Hepatocyte (in vitro differentiated cells): ENCODE measurements at regions not wholly inside any gene's neighbourhood (a gene's known extent, or its start where the extent isn't known, plus 50 kb on each side); places are given as distances from the start of the nearest gene placed in this dataset.

Source experiments
- DNase-seq: peaks from one replicate; pipeline ENCODE4 v3.0.0-alpha.2; 2016; ENCODE audit warnings: low spot score
- H2AFZ ChIP-seq: fragments of 200-600 bp; sonication (generic); 2 replicates; pipeline ENCODE4 v1.6.0; 2016; ENCODE audit warnings: antibody characterized with exemption, mild to moderate bottlenecking
- H3K27ac ChIP-seq: fragments of 200-600 bp; sonication (generic); 2 replicates; pipeline ENCODE4 v1.5.1; 2016; ENCODE audit warnings: mild to moderate bottlenecking
- H3K27me3 ChIP-seq: fragments of 200-600 bp; sonication (generic); 2 replicates; pipeline ENCODE4 v1.6.1; 2016
- H3K36me3 ChIP-seq: fragments of 200-600 bp; sonication (generic); replicated peaks from 2 replicates; pipeline ENCODE4 v1.5.1; 2016; ENCODE audit warnings: low read depth; ENCODE audit not compliant: insufficient read depth
- H3K4me1 ChIP-seq: fragments of 200-600 bp; sonication (generic); 2 replicates; pipeline ENCODE4 v1.5.1; 2016; ENCODE audit warnings: mild to moderate bottlenecking, moderate library complexity; ENCODE audit not compliant: insufficient read depth
- H3K4me2 ChIP-seq: fragments of 200-600 bp; sonication (generic); 2 replicates; pipeline ENCODE4 v1.6.0; 2016
- H3K4me3 ChIP-seq: fragments of 200-600 bp; sonication (generic); 2 replicates; pipeline ENCODE4 v1.5.1; 2016; ENCODE audit warnings: mild to moderate bottlenecking
- H3K79me2 ChIP-seq: fragments of 200-600 bp; sonication (generic); 2 replicates; pipeline ENCODE4 v1.6.0; 2017; ENCODE audit warnings: mild to moderate bottlenecking
- H3K9me2 ChIP-seq: fragments of 200-600 bp; sonication (generic); replicated peaks from 2 replicates; pipeline ENCODE4 v1.6.0; 2017; ENCODE audit warnings: mild to moderate bottlenecking; ENCODE audit not compliant: insufficient read depth
- H3K9me3 ChIP-seq: fragments of 200-600 bp; sonication (generic); 2 replicates; pipeline ENCODE4 v1.5.1; 2016; ENCODE audit warnings: low read depth, mild to moderate bottlenecking
- H4K20me1 ChIP-seq: fragments of 200-600 bp; sonication (generic); 2 replicates; pipeline ENCODE4 v1.6.0; 2016; ENCODE audit warnings: mild to moderate bottlenecking; ENCODE audit not compliant: insufficient read depth, poor library complexity, severe bottlenecking
- CTCF ChIP-seq: fragments of 200-600 bp; sonication (generic); IDR thresholded peaks from 2 replicates; pipeline ENCODE4 v1.5.1; 2016; ENCODE audit warnings: antibody characterized with exemption, mild to moderate bottlenecking; ENCODE audit not compliant: poor library complexity
- EZH2 ChIP-seq: fragments of 200-600 bp; sonication (generic); IDR thresholded peaks from 2 replicates; pipeline ENCODE4 v1.6.1; 2016; ENCODE audit warnings: antibody characterized with exemption, mild to moderate bottlenecking, borderline replicate concordance
- EZH2phosphoT487 ChIP-seq: fragments of 200-600 bp; sonication (generic); IDR thresholded peaks from one replicate; pipeline ENCODE4 v1.6.1; 2018; ENCODE audit warnings: antibody characterized with exemption, mild to moderate bottlenecking, low read depth, moderate library complexity; ENCODE audit not compliant: unreplicated experiment, severe bottlenecking
- WGBS: methylation state at CpG from one replicate; pipeline ENCODE4 v1.1.6; 2016; ENCODE audit warnings: low lambda C conversion rate; ENCODE audit errors: missing lambda C conversion rate; 5-methylcytosine and 5-hydroxymethylcytosine counted together

GRCh38 chr19:57057036-57057686 lies 62.6 kb upstream of the USP29 start:
- Histone ChIP-seq H3K27me3 (no peaks in the 10 kb centered on the region), H2AFZ (no peak overlapping the region), H3K4me3 (no peak overlapping the region), H4K20me1 (no peaks in the 10 kb centered on the region), H3K9me2 (no peaks in the 10 kb centered on the region), H3K4me2 (no peak overlapping the region), H3K79me2 (no peaks in the 10 kb centered on the region), H3K27ac (no peak overlapping the region), H3K9me3 (no peaks in the 10 kb centered on the region), H3K4me1 (no peaks in the 10 kb centered on the region), H3K36me3 (no peaks in the 10 kb centered on the region)
- WGBS = 79% methylated on average over 16 of the region's 16 CpGs
- TF ChIP-seq EZH2 (no peak), EZH2phosphoT487 (no peak), CTCF (no peak)
- DNase-seq = no peak

- H3K27me3 ChIP-seq = no peaks in the 10 kb centered on the region
- WGBS = 82% methylated on average over 6 of the region's 6 CpGs
- no peak overlapping the region for H2AFZ ChIP-seq
- no peak overlapping the region for H3K4me3 ChIP-seq
- H3K9me2 ChIP-seq = no peaks in the 10 kb centered on the region
- DNase-seq = no peak
- TF ChIP-seq EZH2 = no peak
- no peak for TF ChIP-seq CTCF
- TF ChIP-seq EZH2phosphoT487 = no peak
- no peaks in the 10 kb centered on the region for H3K9me3 ChIP-seq
- no peaks in the 10 kb centered on the region for H3K4me1 ChIP-seq
- no peaks in the 10 kb centered on the region for H3K36me3 ChIP-seq
- no peak overlapping the region for H3K27ac ChIP-seq
- no peak overlapping the region for H3K4me2 ChIP-seq
- no peaks in the 10 kb centered on the region for H3K79me2 ChIP-seq
- H4K20me1 ChIP-seq = no peaks in the 10 kb centered on the region
These were observed 60.9 kb upstream of the USP29 start for GRCh38 chr19:57058871-57059270.

GRCh38 chr19:57063070-57063469 lies 56.7 kb upstream of the USP29 start:
- Histone ChIP-seq H3K9me3 (no peaks in the 10 kb centered on the region), H3K36me3 (no peaks in the 10 kb centered on the region), H3K27ac (no peak overlapping the region), H3K4me1 (no peaks in the 10 kb centered on the region), H3K4me3 (no peak overlapping the region), H4K20me1 (no peaks in the 10 kb centered on the region), H3K27me3 (no peaks in the 10 kb centered on the region), H3K4me2 (no peak overlapping the region), H2AFZ (no peak overlapping the region), H3K9me2 (no peaks in the 10 kb centered on the region), H3K79me2 (no peaks in the 10 kb centered on the region)
- TF ChIP-seq CTCF (no peak), EZH2phosphoT487 (no peak), EZH2 (no peak)
- 45% methylated on average over 4 of the region's 4 CpGs for WGBS
- DNase-seq = no peak

- Histone ChIP-seq H3K36me3 (no peaks in the 10 kb centered on the region), H3K9me3 (no peaks in the 10 kb centered on the region), H4K20me1 (no peaks in the 10 kb centered on the region), H3K27ac (no peak overlapping the region), H3K4me3 (no peak overlapping the region), H3K4me1 (no peaks in the 10 kb centered on the region), H3K4me2 (no peak overlapping the region), H3K27me3 (no peaks in the 10 kb centered on the region), H3K79me2 (no peaks in the 10 kb centered on the region), H2AFZ (no peak overlapping the region), H3K9me2 (no peaks in the 10 kb centered on the region)
- DNase-seq = no peak
- 47% methylated on average over 3 of the region's 3 CpGs for WGBS
- TF ChIP-seq EZH2 (no peak), CTCF (no peak), EZH2phosphoT487 (no peak)
These were observed 52.3 kb upstream of the USP29 start for GRCh38 chr19:57067440-57067839.
